ENCODE measurements at regions not wholly inside any gene's neighbourhood (a gene's known extent, or its start where the extent isn't known, plus 50 kb on each side); places are given as distances from the start of the nearest gene placed in this dataset.

DNA sequence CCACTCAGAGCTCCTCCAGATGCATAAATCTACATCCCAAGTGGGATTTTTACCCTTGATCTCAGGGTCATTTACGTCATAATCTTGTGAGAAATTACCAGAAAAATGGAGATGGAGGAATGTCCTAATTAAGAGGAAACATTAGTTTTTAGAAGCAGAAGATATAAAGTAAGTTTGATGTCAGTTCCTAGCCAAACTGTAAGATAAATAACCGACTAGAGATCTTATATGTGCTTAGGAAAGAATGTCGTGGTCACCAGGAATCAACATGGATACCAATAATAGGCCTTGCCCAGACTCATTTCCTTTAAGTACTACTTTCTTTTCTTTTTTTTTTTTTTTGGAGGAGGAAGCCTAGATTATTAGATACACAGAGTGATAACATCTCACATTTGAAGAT, 186.9 kb downstream of the UTRN start:
- Histone ChIP-seq H3K36me3 (ENCODE audit: control insufficient read depth, insufficient read depth, low read length) (peaks cover 10% of the 10 kb centered on the region), H3K9me3 (ENCODE audit: control insufficient read depth, insufficient read depth, low read length) (no peaks in the 10 kb centered on the region), H3K27me3 (ENCODE audit: control insufficient read depth, insufficient read depth, low read length) (no peaks in the 10 kb centered on the region), H3K4me3 (ENCODE audit: low read depth, low read length) (no peak overlapping the region), H3K4me1 (ENCODE audit: control insufficient read depth, insufficient read depth, low read length) (peaks cover 4% of the 10 kb centered on the region), H3K9ac (ENCODE audit: low read depth, low read length) (no peak overlapping the region)

DNA sequence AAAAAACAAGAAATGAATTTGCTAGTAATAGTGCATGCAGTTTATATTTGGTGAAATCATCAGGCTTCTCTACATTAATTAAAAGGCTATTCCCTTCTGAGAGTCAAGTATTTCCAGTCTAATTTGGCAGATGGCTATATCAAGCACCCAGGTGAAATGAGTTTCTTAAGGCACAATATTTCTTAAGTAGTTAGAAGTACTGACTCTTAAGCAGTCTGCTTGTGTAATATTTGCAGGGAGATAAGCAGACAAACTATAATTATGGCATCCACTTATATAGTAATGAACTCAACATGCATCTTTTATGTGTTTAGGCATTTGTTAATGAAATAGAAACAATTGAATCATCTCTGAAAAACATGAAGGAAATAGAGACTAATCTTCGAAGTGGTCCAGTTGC, 189.2 kb downstream of the UTRN start:
- H3K4me3 ChIP-seq (ENCODE audit: low read depth, low read length): no peak overlapping the region
- H3K36me3 ChIP-seq (ENCODE audit: control insufficient read depth, insufficient read depth, low read length): peaks cover 10% of the 10 kb centered on the region
- no peaks in the 10 kb centered on the region for H3K4me1 ChIP-seq (ENCODE audit: control insufficient read depth, insufficient read depth, low read length)
- H3K9me3 ChIP-seq (ENCODE audit: control insufficient read depth, insufficient read depth, low read length): no peaks in the 10 kb centered on the region
- H3K27me3 ChIP-seq (ENCODE audit: control insufficient read depth, insufficient read depth, low read length): no peaks in the 10 kb centered on the region
- H3K9ac ChIP-seq (ENCODE audit: low read depth, low read length): no peak overlapping the region

DNA sequence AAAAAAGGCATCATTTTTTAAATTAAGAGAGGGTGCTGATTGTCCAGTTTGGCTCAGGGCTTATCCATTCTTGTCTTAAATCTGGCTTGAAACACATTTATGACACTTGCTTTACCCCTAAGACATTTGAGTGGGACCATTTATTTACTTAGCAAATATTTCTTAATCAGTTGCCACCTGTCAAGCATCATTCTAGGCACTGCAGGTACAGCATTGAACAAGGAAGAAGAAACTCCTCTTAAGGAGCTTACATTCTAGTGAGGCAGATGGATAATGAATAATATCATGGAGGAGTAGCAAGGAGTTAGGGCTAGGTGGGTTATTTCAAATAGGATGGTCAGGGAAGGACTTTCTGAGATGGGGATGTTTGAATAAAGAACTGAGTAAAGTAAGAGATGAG, 189.8 kb downstream of the UTRN start:
- Histone ChIP-seq H3K9ac (ENCODE audit: low read depth, low read length) (no peak overlapping the region), H3K36me3 (ENCODE audit: control insufficient read depth, insufficient read depth, low read length) (peaks cover 10% of the 10 kb centered on the region), H3K27me3 (ENCODE audit: control insufficient read depth, insufficient read depth, low read length) (no peaks in the 10 kb centered on the region), H3K4me1 (ENCODE audit: control insufficient read depth, insufficient read depth, low read length) (no peaks in the 10 kb centered on the region), H3K9me3 (ENCODE audit: control insufficient read depth, insufficient read depth, low read length) (no peaks in the 10 kb centered on the region), H3K4me3 (ENCODE audit: low read depth, low read length) (no peak overlapping the region)

DNA sequence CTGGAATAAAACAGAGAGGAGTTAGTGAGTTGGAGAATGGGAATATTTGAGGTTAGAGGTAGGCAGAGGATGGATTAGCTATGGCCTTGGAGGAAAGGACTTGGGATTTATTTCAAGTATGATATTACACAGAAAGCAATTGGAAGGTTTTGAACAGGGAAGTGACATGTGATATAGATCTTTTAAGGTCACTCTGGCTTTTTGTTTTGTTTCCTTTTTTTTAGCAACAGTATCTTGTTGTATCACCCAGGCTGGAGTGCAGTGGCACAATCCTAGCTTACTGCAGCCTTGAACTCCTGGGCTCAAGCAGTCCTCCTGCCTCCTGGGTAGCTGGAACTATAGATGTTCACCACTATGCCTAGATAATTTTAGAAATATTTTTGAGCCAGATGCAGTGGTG, 190.3 kb downstream of the UTRN start:
- Histone ChIP-seq H3K9me3 (ENCODE audit: control insufficient read depth, insufficient read depth, low read length) (no peaks in the 10 kb centered on the region), H3K4me1 (ENCODE audit: control insufficient read depth, insufficient read depth, low read length) (no peaks in the 10 kb centered on the region), H3K27me3 (ENCODE audit: control insufficient read depth, insufficient read depth, low read length) (no peaks in the 10 kb centered on the region), H3K36me3 (ENCODE audit: control insufficient read depth, insufficient read depth, low read length) (peaks cover 10% of the 10 kb centered on the region), H3K9ac (ENCODE audit: low read depth, low read length) (no peak overlapping the region), H3K4me3 (ENCODE audit: low read depth, low read length) (no peak overlapping the region)

DNA sequence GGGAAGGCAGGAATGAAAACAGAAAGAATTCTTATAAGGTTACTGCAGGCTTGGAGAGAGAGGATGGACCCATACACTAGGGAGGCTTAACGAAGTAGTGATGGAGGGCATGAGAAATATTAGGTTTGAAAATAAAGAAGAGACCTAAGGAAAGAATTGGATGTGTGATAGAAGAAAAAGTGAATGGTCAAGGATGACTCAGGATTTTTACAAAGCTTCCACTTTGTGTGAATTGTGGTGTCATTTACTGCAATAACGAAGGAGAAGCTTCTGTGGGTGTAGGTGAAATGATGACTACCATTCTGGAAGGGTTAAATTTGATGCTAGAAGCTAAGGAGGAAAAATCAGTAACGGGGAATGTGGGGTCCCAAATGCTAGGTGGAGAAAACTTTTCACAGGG, 191.2 kb downstream of the UTRN start:
- Histone ChIP-seq H3K4me1 (ENCODE audit: control insufficient read depth, insufficient read depth, low read length) (no peaks in the 10 kb centered on the region), H3K4me3 (ENCODE audit: low read depth, low read length) (no peak overlapping the region), H3K36me3 (ENCODE audit: control insufficient read depth, insufficient read depth, low read length) (peaks cover 9% of the 10 kb centered on the region), H3K9ac (ENCODE audit: low read depth, low read length) (no peak overlapping the region), H3K9me3 (ENCODE audit: control insufficient read depth, insufficient read depth, low read length) (no peaks in the 10 kb centered on the region), H3K27me3 (ENCODE audit: control insufficient read depth, insufficient read depth, low read length) (no peaks in the 10 kb centered on the region)

DNA sequence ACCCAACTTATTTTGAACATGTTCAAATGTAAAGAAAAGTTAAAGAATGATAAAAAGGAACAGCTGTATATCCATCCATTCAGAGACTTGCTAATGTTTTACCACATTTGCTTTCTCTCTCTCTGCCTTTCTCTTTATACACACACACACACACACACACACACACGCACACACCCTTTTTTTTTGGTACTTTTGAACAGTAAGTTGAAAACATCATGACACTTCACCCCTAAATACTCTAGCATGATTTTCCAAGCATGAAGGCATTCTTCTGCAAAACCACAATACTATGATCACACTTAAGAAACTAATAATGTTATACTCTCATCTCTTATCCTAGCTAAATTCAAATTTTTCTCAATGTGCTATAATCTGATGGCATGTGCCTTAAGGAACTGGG, 192.3 kb downstream of the UTRN start:
- Histone ChIP-seq H3K27me3 (ENCODE audit: control insufficient read depth, insufficient read depth, low read length) (no peaks in the 10 kb centered on the region), H3K9ac (ENCODE audit: low read depth, low read length) (no peak overlapping the region), H3K4me3 (ENCODE audit: low read depth, low read length) (no peak overlapping the region), H3K9me3 (ENCODE audit: control insufficient read depth, insufficient read depth, low read length) (no peaks in the 10 kb centered on the region), H3K36me3 (ENCODE audit: control insufficient read depth, insufficient read depth, low read length) (peaks cover 5% of the 10 kb centered on the region), H3K4me1 (ENCODE audit: control insufficient read depth, insufficient read depth, low read length) (no peaks in the 10 kb centered on the region)

DNA sequence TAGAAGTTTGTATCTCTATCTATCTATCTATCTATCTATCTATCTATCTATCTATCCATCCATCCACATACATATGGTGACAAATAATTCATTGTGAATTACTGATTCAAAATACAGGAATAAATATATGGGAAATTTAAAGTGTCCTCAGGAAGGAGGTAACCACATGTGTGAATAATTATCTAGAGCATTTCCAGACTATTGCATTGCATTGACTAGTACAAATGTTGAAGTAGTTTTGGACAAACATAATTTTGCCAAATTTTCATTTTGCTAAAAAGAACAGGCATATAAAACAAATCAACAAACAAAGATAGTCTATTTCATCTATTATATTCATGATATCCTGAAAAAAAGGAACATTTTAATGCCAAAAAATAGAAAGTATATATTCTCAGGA, 192.7 kb downstream of the UTRN start:
- Histone ChIP-seq H3K9ac (ENCODE audit: low read depth, low read length) (no peak overlapping the region), H3K4me1 (ENCODE audit: control insufficient read depth, insufficient read depth, low read length) (no peaks in the 10 kb centered on the region), H3K36me3 (ENCODE audit: control insufficient read depth, insufficient read depth, low read length) (peaks cover 5% of the 10 kb centered on the region), H3K27me3 (ENCODE audit: control insufficient read depth, insufficient read depth, low read length) (no peaks in the 10 kb centered on the region), H3K4me3 (ENCODE audit: low read depth, low read length) (no peak overlapping the region), H3K9me3 (ENCODE audit: control insufficient read depth, insufficient read depth, low read length) (no peaks in the 10 kb centered on the region)

DNA sequence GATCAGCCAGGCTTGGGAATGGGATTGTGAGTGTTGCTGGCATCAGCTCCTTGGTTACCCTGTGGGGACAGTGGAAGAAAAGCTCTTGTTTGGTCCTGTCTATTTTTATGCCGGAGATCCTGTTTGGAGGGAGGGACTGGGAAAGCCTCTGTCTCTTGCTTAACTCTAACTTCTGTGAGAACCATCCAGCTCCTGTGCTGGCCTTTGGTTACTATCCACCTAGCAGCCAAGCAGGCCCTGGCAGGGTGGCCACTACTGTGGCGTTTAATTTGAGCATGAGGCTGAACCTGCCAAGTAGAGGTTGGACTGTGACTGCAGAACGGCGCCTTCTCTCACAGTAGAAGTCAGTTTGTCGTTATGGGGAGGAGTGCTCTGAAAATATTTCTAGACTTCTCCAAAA, 193.3 kb downstream of the UTRN start:
- Histone ChIP-seq H3K9me3 (ENCODE audit: control insufficient read depth, insufficient read depth, low read length) (no peaks in the 10 kb centered on the region), H3K4me3 (ENCODE audit: low read depth, low read length) (no peak overlapping the region), H3K27me3 (ENCODE audit: control insufficient read depth, insufficient read depth, low read length) (no peaks in the 10 kb centered on the region), H3K9ac (ENCODE audit: low read depth, low read length) (no peak overlapping the region), H3K36me3 (ENCODE audit: control insufficient read depth, insufficient read depth, low read length) (peaks cover 5% of the 10 kb centered on the region), H3K4me1 (ENCODE audit: control insufficient read depth, insufficient read depth, low read length) (no peaks in the 10 kb centered on the region)

DNA sequence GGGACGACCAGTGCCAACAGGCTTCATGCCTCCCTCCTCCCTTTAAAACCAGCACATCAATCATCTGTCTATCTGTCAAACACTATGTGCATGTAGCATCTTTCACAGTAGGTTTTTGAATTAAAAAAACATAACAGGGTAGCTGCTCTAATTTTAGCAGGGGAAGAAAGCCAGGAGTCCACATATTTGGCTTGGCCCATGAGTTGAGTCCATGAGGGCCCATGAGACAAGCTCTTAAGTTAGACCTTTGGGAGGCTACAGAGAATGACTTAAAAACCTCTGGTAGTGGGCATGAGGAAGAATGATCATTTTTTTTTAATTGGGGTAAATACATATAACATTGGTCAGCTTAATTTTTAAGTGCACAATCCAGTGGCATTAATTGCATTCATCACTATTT, 194.9 kb downstream of the UTRN start:
- Histone ChIP-seq H3K4me3 (ENCODE audit: low read depth, low read length) (no peak overlapping the region), H3K9me3 (ENCODE audit: control insufficient read depth, insufficient read depth, low read length) (no peaks in the 10 kb centered on the region), H3K4me1 (ENCODE audit: control insufficient read depth, insufficient read depth, low read length) (no peaks in the 10 kb centered on the region), H3K9ac (ENCODE audit: low read depth, low read length) (no peak overlapping the region), H3K36me3 (ENCODE audit: control insufficient read depth, insufficient read depth, low read length) (peaks cover under 1% of the 10 kb centered on the region), H3K27me3 (ENCODE audit: control insufficient read depth, insufficient read depth, low read length) (no peaks in the 10 kb centered on the region)

DNA sequence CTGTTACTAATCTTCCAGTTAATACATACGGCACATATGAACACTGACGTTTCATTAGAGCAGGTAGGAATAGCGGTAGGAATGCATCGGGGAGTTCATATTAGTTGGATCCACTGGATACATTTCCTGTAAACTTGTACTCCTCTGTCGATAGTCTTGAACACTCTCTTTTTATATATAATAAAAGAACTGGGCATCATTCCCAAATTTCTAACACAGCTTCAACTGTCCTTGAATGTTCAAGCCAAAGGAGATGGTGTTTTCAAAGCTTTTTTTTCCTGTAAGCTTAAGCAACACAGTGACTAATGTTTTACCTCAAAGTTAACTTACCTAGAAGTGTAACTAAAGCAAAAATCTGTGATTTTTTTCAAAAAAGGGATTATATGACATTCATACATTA, 195.3 kb downstream of the UTRN start:
- Histone ChIP-seq H3K9me3 (ENCODE audit: control insufficient read depth, insufficient read depth, low read length) (no peaks in the 10 kb centered on the region), H3K9ac (ENCODE audit: low read depth, low read length) (no peak overlapping the region), H3K36me3 (ENCODE audit: control insufficient read depth, insufficient read depth, low read length) (no peaks in the 10 kb centered on the region), H3K4me3 (ENCODE audit: low read depth, low read length) (no peak overlapping the region), H3K27me3 (ENCODE audit: control insufficient read depth, insufficient read depth, low read length) (no peaks in the 10 kb centered on the region), H3K4me1 (ENCODE audit: control insufficient read depth, insufficient read depth, low read length) (no peaks in the 10 kb centered on the region)

DNA sequence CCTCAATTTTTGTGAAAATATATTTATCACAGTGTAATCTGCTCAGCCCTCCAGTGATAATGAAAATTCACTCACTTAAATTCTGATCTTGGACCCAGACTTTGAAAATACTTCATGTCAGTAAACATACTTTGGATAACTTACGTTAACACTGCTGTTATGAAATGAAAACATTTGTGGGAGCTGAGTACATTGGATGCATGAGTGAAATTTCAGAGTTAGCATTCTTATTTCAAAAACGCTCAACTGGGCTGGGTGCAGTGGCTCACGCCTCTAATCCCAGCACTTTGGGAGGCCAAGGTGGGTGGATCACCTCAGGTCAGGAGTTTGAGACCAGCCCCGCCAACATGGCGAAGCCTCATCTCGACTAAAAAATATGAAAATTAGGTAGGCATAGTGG, 196.4 kb downstream of the UTRN start:
- H3K27me3 ChIP-seq (ENCODE audit: control insufficient read depth, insufficient read depth, low read length): no peaks in the 10 kb centered on the region
- no peaks in the 10 kb centered on the region for H3K4me1 ChIP-seq (ENCODE audit: control insufficient read depth, insufficient read depth, low read length)
- no peaks in the 10 kb centered on the region for H3K9me3 ChIP-seq (ENCODE audit: control insufficient read depth, insufficient read depth, low read length)
- no peaks in the 10 kb centered on the region for H3K36me3 ChIP-seq (ENCODE audit: control insufficient read depth, insufficient read depth, low read length)
- no peak overlapping the region for H3K9ac ChIP-seq (ENCODE audit: low read depth, low read length)
- no peak overlapping the region for H3K4me3 ChIP-seq (ENCODE audit: low read depth, low read length)

DNA sequence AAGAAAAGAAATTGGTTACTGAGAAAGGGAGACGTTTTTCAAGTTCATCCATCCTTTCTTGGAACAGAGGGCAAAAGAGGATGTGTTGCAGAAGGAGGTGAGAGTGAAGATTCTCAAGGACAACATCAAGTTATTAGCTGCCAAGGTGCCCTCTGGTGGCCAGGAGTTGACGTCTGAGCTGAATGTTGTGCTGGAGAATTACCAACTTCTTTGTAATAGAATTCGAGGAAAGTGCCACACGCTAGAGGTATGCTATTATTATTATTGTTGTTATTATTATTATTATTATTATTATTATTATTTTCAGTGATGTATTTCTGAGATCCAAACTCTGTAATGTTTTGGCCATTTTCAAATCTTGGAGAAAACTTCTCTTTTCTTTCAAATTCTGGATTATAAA, 197.0 kb downstream of the UTRN start:
- Histone ChIP-seq H3K9me3 (ENCODE audit: control insufficient read depth, insufficient read depth, low read length) (no peaks in the 10 kb centered on the region), H3K27me3 (ENCODE audit: control insufficient read depth, insufficient read depth, low read length) (no peaks in the 10 kb centered on the region), H3K36me3 (ENCODE audit: control insufficient read depth, insufficient read depth, low read length) (no peaks in the 10 kb centered on the region), H3K4me3 (ENCODE audit: low read depth, low read length) (no peak overlapping the region), H3K9ac (ENCODE audit: low read depth, low read length) (no peak overlapping the region), H3K4me1 (ENCODE audit: control insufficient read depth, insufficient read depth, low read length) (no peaks in the 10 kb centered on the region)

DNA sequence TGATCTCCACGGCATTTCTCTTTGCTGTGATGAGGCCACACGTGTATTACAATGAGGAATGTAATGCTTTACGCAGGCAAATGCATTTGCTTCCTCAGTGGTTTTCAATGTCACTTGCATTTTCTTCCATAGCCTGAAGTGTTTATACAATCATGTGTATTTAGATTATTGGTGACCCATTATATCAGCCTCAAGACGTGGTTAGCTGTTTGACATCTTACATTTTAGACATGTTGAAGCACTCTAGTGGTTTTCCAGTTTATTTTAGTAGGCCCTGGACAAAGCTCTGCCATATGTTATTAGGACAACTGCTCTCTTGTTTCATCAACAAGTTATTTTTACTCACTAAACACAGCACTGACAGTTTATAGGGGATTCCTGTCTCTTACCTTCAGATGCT, 200.4 kb downstream of the UTRN start:
- H3K9ac ChIP-seq (ENCODE audit: low read depth, low read length): no peak overlapping the region
- H3K4me3 ChIP-seq (ENCODE audit: low read depth, low read length): no peak overlapping the region
- H3K9me3 ChIP-seq (ENCODE audit: control insufficient read depth, insufficient read depth, low read length): no peaks in the 10 kb centered on the region
- H3K4me1 ChIP-seq (ENCODE audit: control insufficient read depth, insufficient read depth, low read length): no peaks in the 10 kb centered on the region
- H3K36me3 ChIP-seq (ENCODE audit: control insufficient read depth, insufficient read depth, low read length): no peaks in the 10 kb centered on the region
- no peaks in the 10 kb centered on the region for H3K27me3 ChIP-seq (ENCODE audit: control insufficient read depth, insufficient read depth, low read length)
